HepG2 (cell line): ENCODE measurements at regions not wholly inside any gene's neighbourhood (a gene's known extent, or its start where the extent isn't known, plus 50 kb on each side); places are given as distances from the start of the nearest gene placed in this dataset.

Experiments
- CAMTA2 ChIP-seq: sonication (generic); formaldehyde crosslinking; IDR thresholded peaks from 2 replicates; pipeline ENCODE4 v1.4.0; 2020; ENCODE audit warnings: mild to moderate bottlenecking, missing genetic modification reagents, borderline replicate concordance
- EZH2 ChIP-seq: conservative IDR thresholded peaks from 2 replicates; pipeline ENCODE4 v1.6.1; 2012; ENCODE audit warnings: mild to moderate bottlenecking, low read depth, low read length, moderate library complexity
- HDAC2 ChIP-seq: sonication (generic); formaldehyde crosslinking; IDR thresholded peaks from 2 replicates; pipeline ENCODE4 v1.4.0; 2020; ENCODE audit warnings: missing genetic modification reagents
- KLF13 ChIP-seq: sonication (generic); formaldehyde crosslinking; IDR thresholded peaks from 2 replicates; pipeline ENCODE4 v1.4.0; 2020; ENCODE audit warnings: mild to moderate bottlenecking, missing genetic modification reagents
- MYC ChIP-seq: sonication (generic); formaldehyde crosslinking; IDR thresholded peaks from 2 replicates; pipeline ENCODE4 v1.9.0; 2021; ENCODE audit warnings: missing genetic modification reagents, borderline replicate concordance
- PHF21A ChIP-seq: sonication (generic); formaldehyde crosslinking; IDR thresholded peaks from 2 replicates; pipeline ENCODE4 v1.5.0; 2020; ENCODE audit warnings: mild to moderate bottlenecking, missing genetic modification reagents
- SMAD1 ChIP-seq: sonication (generic); formaldehyde crosslinking; IDR thresholded peaks from 2 replicates; pipeline ENCODE4 v1.4.0; 2020; ENCODE audit warnings: missing genetic modification reagents, low read depth, mild to moderate bottlenecking, borderline replicate concordance
- SMC3 ChIP-seq: IDR thresholded peaks from 2 replicates; pipeline ENCODE4 v1.6.1; 2011; ENCODE audit warnings: low read length, improper control_type of control experiment
- ZNF207 ChIP-seq: fragments of 450-650 bp; IDR thresholded peaks from 2 replicates; pipeline ENCODE4 v1.6.1; 2016; ENCODE audit warnings: antibody characterized with exemption, borderline replicate concordance
- TF ChIP-seq, protein P1 (sequence below): IDR thresholded peaks from 2 replicates; pipeline ENCODE4 v1.6.1; 2012; ENCODE audit warnings: inconsistent platforms

DNA sequence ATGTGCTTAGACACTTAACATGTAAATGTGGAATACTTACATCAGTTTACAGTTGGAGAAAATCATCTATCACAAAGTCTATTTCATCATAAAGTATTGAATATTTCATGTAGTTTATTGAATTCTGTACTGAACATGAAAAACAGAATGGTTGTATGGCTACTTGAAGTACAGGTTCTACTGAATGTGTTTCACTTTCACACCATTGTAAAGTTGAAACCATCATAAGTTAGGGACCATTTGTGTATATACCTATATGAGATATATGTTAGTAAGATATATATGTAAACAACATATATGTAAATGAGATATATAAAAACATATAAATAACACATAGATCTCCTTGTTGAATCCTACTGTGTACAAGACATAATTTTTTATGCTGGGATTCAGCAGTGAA is 63.0 kb upstream of the TAF11L2 start:
- TF ChIP-seq EZH2 (no peak), ZNF207 (no peak), SMAD1 (CRISPR knock-in tag) (no peak), MYC (CRISPR knock-in tag) (no peak), KLF13 (CRISPR knock-in tag) (no peak), HDAC2 (CRISPR knock-in tag) (no peak), SMC3 (no peak), PHF21A (CRISPR knock-in tag) (no peak), CAMTA2 (CRISPR knock-in tag) (no peak)
- TF ChIP-seq, protein P1, sequence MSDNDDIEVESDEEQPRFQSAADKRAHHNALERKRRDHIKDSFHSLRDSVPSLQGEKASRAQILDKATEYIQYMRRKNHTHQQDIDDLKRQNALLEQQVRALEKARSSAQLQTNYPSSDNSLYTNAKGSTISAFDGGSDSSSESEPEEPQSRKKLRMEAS, result no peak
